KOPT-K1 (cell line): ENCODE measurements at regions not wholly inside any gene's neighbourhood (a gene's known extent, or its start where the extent isn't known, plus 50 kb on each side); places are given as distances from the start of the nearest gene placed in this dataset.

Experiments used
- H3K27ac ChIP-seq: fragments of 200-600 bp; sonication (generic); 2 replicates; pipeline ENCODE4 v1.5.1; 2016; ENCODE audit warnings: antibody characterized with exemption, mild to moderate bottlenecking, low read depth, low read length; ENCODE audit not compliant: poor library complexity, severe bottlenecking
- H3K36me3 ChIP-seq: fragments of 200-600 bp; sonication (generic); 2 replicates; pipeline ENCODE4 v1.5.1; 2017; ENCODE audit warnings: antibody characterized with exemption, mild to moderate bottlenecking, low read length, moderate library complexity; ENCODE audit not compliant: insufficient read depth
- H3K9me3 ChIP-seq: fragments of 200-600 bp; sonication (generic); 2 replicates; pipeline ENCODE4 v1.5.1; 2017; ENCODE audit warnings: antibody characterized with exemption, low read length, mild to moderate bottlenecking; ENCODE audit not compliant: insufficient read depth, poor library complexity, severe bottlenecking

GRCh38 chr12:127881371-127882140, 385.4 kb upstream of the TMEM132C start:
- no peaks in the 10 kb centered on the region for H3K9me3 ChIP-seq

GRCh38 chr12:127883013-127883412, 384.0 kb upstream of the TMEM132C start:
- H3K27ac ChIP-seq, result no peak overlapping the region
- no peaks in the 10 kb centered on the region for H3K36me3 ChIP-seq
- no peaks in the 10 kb centered on the region for H3K9me3 ChIP-seq

More at GRCh38 chr12:127881371-127882140, 385.4 kb upstream of the TMEM132C start:
- H3K27ac ChIP-seq, result no peak overlapping the region
- no peaks in the 10 kb centered on the region for H3K36me3 ChIP-seq

DNA sequence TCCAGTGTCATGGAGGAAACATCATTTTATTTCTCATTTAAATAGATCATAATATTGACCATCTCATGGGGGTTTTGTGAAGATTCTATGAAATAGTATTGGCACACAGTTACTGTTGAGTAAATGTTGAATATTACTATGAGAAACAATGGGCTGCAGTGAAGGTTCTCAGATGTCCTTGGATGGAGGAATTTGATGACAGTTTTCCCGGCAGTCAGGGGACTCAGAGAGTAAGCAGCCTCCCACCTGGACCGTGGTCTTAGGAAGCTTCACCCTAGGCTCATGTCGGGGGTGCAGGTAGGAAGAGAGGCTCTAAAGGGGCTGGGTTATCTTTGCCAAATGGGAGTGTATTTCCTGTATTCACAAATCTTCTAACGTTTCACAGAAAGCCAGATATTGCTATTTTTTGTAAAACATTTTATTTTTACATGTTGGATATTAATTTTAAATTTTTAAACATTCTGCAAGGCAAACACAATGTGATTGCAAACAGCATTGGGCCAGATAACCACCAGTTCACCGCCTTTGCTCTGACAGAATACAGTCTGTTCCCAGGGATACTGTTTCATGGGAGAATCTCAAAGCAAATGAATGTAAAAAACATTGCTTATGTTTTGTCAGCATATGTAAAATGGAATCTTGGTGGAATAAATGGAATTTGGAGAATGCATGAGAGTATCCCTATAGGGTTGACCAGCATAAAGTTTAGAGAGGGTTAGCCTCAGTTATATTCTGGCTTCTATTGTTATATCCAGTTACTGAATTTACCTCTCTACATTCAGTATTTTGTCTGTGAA, 380.8 kb upstream of the TMEM132C start:
- no peak overlapping the region for H3K27ac ChIP-seq
- H3K9me3 ChIP-seq, result no peaks in the 10 kb centered on the region
- H3K36me3 ChIP-seq, result no peaks in the 10 kb centered on the region

DNA sequence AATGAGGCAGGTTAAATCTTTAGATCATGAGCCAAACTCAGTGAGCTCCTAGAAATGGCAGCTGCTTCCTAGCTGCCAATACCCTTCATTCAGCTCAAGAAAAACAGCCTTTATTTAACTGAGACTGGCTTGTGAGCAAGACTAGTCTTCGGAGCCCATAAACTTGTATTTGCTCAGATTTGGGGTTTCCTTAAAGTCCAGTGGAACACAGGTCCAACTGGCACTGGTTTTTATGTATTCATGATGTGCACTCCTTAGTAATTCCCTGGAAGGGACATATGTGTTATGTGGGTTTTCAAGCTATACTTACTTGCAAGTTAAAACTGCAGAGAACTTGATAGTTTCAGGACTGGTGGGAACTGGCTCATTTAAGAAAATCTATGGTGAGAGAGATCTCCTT, 380.1 kb upstream of the TMEM132C start:
- Histone ChIP-seq H3K9me3 (no peaks in the 10 kb centered on the region), H3K36me3 (no peaks in the 10 kb centered on the region), H3K27ac (no peak overlapping the region)

GRCh38 chr12:127888943-127889719, 377.8 kb upstream of the TMEM132C start:
- Histone ChIP-seq H3K27ac (no peak overlapping the region), H3K36me3 (no peaks in the 10 kb centered on the region), H3K9me3 (no peaks in the 10 kb centered on the region)

DNA sequence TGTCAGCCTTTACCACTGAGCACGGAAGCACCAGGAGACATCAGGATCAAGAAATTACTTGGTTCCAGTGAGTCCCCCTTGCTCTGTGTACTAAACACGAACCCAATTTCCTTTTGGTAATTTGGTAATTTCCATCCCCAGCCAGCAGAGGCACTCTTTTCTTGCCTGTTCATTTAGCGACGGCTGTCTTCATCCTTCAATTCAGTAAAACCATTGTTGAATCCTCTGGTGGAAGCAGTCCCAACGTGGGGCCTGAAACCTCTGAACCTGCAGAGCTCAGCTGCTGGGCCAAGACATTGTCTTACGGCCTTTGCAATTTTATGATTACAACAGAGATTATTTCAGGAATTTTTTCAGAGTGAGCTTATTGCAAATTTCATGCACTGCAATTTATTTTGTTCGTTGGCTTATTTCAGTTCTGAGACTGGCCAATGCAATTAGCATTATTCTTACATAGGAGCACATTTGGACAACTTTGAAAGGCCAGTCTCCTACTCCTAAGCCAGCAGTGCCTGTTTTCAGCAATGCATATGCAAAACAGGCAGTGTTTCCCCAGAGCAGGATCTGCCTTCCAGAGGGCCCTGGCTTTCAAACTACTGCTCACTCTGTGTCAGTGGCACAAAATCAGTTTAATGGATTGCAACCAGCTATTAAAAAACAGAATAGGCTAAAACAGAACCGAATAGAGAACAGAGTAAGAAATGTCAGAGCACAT, 372.9 kb upstream of the TMEM132C start:
- H3K27ac ChIP-seq, result no peak overlapping the region
- no peaks in the 10 kb centered on the region for H3K36me3 ChIP-seq

GRCh38 chr12:127896661-127897060, 370.3 kb upstream of the TMEM132C start:
- H3K9me3 ChIP-seq, result no peaks in the 10 kb centered on the region
- H3K27ac ChIP-seq, result no peak overlapping the region
- H3K36me3 ChIP-seq, result no peaks in the 10 kb centered on the region

More for the DNA sequence above, 372.9 kb upstream of the TMEM132C start:
- H3K9me3 ChIP-seq, result no peaks in the 10 kb centered on the region

- Histone ChIP-seq H3K9me3 (no peaks in the 10 kb centered on the region), H3K27ac (no peak overlapping the region), H3K36me3 (no peaks in the 10 kb centered on the region)
These were observed 368.4 kb upstream of the TMEM132C start for GRCh38 chr12:127898616-127899015.

GRCh38 chr12:127899971-127900370, 367.0 kb upstream of the TMEM132C start:
- no peaks in the 10 kb centered on the region for H3K36me3 ChIP-seq
- H3K27ac ChIP-seq, result no peak overlapping the region
- H3K9me3 ChIP-seq, result no peaks in the 10 kb centered on the region

GRCh38 chr12:127900386-127900785, 366.6 kb upstream of the TMEM132C start:
- H3K36me3 ChIP-seq, result no peaks in the 10 kb centered on the region
- H3K9me3 ChIP-seq, result no peaks in the 10 kb centered on the region
- H3K27ac ChIP-seq, result no peak overlapping the region

DNA sequence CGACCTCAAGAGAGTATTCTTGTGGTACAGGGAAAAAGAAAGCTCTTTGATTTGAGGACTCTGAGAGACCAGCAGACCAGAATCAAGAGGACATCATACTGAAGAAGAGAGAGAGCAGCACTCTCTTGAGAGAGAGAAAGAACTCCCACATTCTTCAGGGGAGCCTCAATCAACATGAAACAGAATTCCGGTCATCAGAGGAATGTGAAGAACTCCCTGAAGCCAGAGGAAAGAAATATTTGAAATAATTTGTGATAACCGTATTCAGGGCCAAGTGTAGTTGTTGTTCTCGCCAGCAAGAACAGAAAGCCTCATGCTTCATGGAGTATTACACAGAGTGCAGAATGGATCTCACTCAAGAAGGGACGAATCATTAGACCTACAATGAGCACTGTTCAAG, 363.8 kb upstream of the TMEM132C start:
- Histone ChIP-seq H3K27ac (no peak overlapping the region), H3K36me3 (no peaks in the 10 kb centered on the region), H3K9me3 (no peaks in the 10 kb centered on the region)

- Histone ChIP-seq H3K36me3 (no peaks in the 10 kb centered on the region), H3K9me3 (no peaks in the 10 kb centered on the region), H3K27ac (no peak overlapping the region)
These were observed 357.9 kb upstream of the TMEM132C start for GRCh38 chr12:127909041-127909440.

GRCh38 chr12:127911291-127911690, 355.7 kb upstream of the TMEM132C start:
- no peaks in the 10 kb centered on the region for H3K36me3 ChIP-seq
- no peaks in the 10 kb centered on the region for H3K9me3 ChIP-seq
- no peak overlapping the region for H3K27ac ChIP-seq

DNA sequence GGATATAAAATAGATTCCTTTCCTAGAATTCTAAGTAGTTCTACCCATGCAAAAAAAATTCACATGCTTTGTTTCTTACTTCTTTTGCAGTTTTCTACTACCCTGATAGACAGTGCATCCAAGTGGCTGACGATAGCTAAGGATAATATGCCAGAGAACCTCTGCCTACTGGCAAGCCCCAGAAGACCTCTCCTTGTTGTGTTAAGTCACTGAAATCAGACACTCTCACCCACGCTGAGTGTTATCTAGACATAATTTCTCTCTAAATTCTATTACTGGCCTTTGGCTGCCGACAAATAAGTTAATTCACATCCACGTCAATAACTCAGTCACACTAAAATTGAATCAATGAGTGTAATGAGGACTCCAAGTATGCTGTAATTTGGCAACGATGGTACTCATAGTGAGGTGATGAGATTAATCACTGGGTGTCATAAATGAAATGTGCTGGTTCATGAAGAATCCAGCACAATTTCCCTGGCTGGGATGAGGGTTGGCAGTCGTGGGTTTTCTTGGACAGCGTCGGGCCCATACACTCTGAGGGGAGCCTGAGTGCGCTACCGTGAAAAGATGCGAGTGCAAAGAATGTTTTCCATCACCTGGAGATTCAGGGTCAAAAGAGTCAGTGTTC, 354.8 kb upstream of the TMEM132C start:
- H3K9me3 ChIP-seq, result no peaks in the 10 kb centered on the region
- H3K36me3 ChIP-seq, result no peaks in the 10 kb centered on the region
- H3K27ac ChIP-seq, result no peak overlapping the region
